Epithelial cell of proximal tubule (primary cell): ENCODE measurements at regions not wholly inside any gene's neighbourhood (a gene's known extent, or its start where the extent isn't known, plus 50 kb on each side); places are given as distances from the start of the nearest gene placed in this dataset.

ENCODE experiments used
- DNase-seq: peaks from one replicate; pipeline ENCODE4 v3.0.0-alpha.2; 2011; ENCODE audit warnings: low read depth
- H3K4me3 ChIP-seq: 2 replicates; pipeline ENCODE4 v1.5.1; 2011; ENCODE audit warnings: low read depth, mild to moderate bottlenecking, low read length
- CTCF ChIP-seq: conservative IDR thresholded peaks from 2 replicates; pipeline ENCODE4 v1.5.1; 2012; ENCODE audit warnings: low read depth, mild to moderate bottlenecking, low read length

- TF ChIP-seq CTCF: no peak
- no peak overlapping the region for H3K4me3 ChIP-seq
- no peak for DNase-seq
These were observed 383.6 kb downstream of the BCAT1 start for GRCh38 chr12:24565300-24565699.

GRCh38 chr12:24562771-24563431, 386.0 kb downstream of the BCAT1 start:
- H3K4me3 ChIP-seq: peak overlapping the region; percentile 66
- TF ChIP-seq CTCF: no peak
- no peak for DNase-seq

- peak overlapping the region; percentile 66 for H3K4me3 ChIP-seq
- no peak for DNase-seq
- no peak for TF ChIP-seq CTCF
These were observed 386.8 kb downstream of the BCAT1 start for GRCh38 chr12:24561882-24562770.

GRCh38 chr12:24561411-24561871, 387.5 kb downstream of the BCAT1 start:
- H3K4me3 ChIP-seq: peak overlapping the region; percentile 66

GRCh38 chr12:24560831-24561271, 388.1 kb downstream of the BCAT1 start:
- no peak for TF ChIP-seq CTCF
- H3K4me3 ChIP-seq: no peak overlapping the region
- no peak for DNase-seq

More at GRCh38 chr12:24561411-24561871, 387.5 kb downstream of the BCAT1 start:
- no peak for TF ChIP-seq CTCF
- DNase-seq: no peak

GRCh38 chr12:24560192-24560775, 388.6 kb downstream of the BCAT1 start:
- no peak overlapping the region for H3K4me3 ChIP-seq
- DNase-seq: no peak
- TF ChIP-seq CTCF: no peak
